ENCODE measurements at regions not wholly inside any gene's neighbourhood (a gene's known extent, or its start where the extent isn't known, plus 50 kb on each side); places are given as distances from the start of the nearest gene placed in this dataset.

GRCh38 chr2:18218160-18218933 lies 339.9 kb downstream of the KCNS3 start (continued):
- no peak for TF ChIP-seq EP300 (IDR thresholded peaks at IDR 0.05; ENCODE audit: borderline replicate concordance in 1 of 2, low read depth in 2 of 2, low read length in 2 of 2)
- no peak for TF ChIP-seq SAP30 (IDR thresholded peaks at IDR 0.05; ENCODE audit: insufficient read depth, insufficient replicate concordance, low read length)
